HuH-7 (cell line): ENCODE measurements at regions not wholly inside any gene's neighbourhood (a gene's known extent, or its start where the extent isn't known, plus 50 kb on each side); places are given as distances from the start of the nearest gene placed in this dataset.

Source experiments
- DNase-seq: peaks from one replicate; pipeline ENCODE4 v3.0.0; 2011; ENCODE audit warnings: low spot score

- no peak for DNase-seq
Measured at GRCh38 chr5:148950471-148950863, 112.4 kb downstream of the SH3TC2 start.

- DNase-seq: no peak
Measured at GRCh38 chr5:148950892-148951291, 112.0 kb downstream of the SH3TC2 start.

- no peak for DNase-seq
Measured at GRCh38 chr5:148951612-148952011, 111.2 kb downstream of the SH3TC2 start.

GRCh38 chr5:148952097-148952867 is 110.6 kb downstream of the SH3TC2 start:
- DNase-seq: no peak

GRCh38 chr5:148953711-148954110 is 109.2 kb downstream of the SH3TC2 start:
- no peak for DNase-seq
